ENCODE measurements at regions not wholly inside any gene's neighbourhood (a gene's known extent, or its start where the extent isn't known, plus 50 kb on each side); places are given as distances from the start of the nearest gene placed in this dataset.
"Not testable (repeated sequence)": the region's sequence is repeated elsewhere in the genome, so short reads cannot be mapped to it uniquely, and the experiment has no call there.

DNA sequence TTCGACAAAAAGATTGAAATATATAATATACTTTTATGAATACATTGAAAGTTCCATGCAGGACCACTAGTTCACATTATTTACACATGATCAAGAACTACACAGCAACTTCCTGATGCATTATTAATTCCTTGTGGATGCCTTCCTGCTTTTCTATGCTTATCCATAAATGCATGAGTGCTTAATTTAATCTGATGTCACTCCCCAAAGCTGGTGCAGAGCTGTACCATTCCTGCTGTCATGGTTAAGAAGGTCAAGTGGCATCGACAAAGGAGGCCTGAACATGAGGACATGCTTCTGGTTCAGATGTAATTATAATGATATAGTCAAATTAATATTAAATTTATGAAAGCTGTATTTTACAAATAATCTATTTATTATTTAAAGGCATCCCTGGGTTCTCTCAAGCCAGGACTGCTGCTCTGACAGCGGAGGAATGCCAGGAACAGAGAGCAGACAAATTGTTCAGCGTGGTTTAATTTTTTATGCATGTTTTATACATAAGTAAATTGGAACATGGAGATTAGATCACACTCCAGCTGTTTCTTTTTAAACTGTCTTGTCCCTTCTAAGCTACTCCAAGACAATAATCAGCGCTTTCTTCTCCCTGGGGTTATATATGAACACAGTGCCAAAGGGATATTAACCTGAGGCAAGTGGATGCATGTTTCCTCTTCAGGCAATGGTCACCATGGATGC, 307.3 kb upstream of the CNTNAP5 start:
- no peak for DNase-seq

DNA sequence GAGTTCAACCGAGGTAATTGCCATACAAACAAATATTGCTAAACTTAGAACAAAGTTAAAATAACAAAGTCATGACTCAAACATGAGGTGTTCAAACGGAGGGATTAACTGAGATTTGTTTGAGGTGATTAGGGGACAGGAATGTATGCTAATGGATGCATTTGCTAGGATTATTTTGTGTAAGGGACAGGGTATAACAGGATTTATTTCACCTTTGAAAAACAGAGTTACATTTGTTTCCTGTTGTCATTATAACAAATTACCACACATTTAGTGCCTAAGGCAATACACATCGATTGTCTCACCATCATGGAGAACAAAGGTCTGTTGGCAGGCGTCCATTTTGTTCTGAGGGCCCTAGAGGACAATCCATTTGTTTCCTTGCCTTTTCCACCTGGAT, 304.3 kb upstream of the CNTNAP5 start:
- DNase-seq, result no peak

DNA sequence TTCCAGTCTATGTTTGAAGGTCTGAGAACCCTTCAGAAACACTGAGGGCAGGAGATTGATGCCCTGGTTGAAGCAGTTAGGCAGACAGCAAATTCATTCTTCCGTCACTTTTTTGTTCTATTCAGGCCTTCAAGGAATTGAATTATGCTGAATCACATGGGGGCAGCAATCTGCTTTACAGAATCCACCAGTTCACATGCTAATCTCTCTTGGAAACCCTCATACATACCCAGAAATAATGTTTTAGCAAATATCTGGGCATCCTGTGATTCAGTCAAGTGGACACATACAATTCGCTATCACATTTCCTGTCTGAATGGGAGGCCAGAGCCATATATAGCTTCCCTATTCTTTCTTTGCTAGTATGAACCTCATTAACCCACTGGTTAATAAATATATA, 301.4 kb upstream of the CNTNAP5 start:
- no peak for DNase-seq

DNA sequence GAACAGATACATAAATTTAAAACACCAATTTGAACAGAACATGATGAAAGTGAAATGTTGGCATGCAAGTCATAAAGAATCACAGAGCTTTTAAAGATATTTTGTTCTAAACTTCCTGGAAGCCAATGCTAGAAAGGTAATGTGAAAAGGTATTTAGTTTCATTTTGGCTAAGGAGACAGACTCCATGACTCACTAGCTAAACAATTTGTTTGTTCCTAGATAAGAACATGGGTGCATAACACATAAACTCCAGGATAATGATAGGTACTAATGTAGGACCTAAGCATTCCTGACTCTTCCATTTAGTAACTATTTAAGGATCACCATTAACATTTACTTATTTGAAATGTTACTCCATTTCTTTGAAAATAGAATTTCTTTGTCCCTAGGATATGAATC, 292.5 kb upstream of the CNTNAP5 start:
- no peak for DNase-seq

DNA sequence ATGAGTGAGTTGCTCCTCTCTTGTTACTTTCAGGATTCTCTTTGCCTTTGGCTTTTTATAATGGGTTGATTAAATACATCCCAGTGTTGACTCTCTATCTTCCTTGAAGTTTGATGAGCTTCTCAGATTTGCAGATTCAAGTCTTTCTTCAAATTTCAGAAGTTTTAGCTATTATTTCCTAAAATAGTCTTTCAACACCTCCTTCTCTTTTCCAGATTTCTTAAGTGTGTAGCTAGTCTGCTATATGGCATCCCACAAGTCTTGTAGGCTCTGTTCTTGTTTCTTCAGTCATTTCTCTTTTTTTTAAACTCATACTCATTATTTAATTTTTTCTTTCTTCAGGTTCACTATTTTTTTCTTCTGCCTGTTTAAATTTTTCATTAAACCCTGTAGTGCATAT, 287.7 kb upstream of the CNTNAP5 start:
- DNase-seq, result no peak

DNA sequence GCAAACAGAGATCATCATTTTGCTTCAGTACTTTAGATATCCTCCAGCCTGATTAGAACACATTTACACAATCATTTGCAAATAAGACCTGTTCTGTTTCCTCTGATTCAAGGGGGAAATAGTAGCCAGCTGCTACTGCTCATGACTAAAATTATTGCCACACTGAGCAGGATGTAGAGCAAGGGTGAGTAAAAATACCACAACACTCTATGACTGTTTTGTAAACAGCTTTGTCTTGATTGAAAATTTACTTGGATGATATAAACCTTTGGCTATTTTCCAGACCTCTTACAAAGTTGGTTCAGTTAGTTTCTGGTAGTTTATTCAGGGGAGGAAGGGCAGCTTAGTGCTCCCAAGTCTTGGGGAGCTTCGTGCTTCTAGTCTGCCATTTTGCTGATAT, 286.4 kb upstream of the CNTNAP5 start:
- DNase-seq, result no peak

DNA sequence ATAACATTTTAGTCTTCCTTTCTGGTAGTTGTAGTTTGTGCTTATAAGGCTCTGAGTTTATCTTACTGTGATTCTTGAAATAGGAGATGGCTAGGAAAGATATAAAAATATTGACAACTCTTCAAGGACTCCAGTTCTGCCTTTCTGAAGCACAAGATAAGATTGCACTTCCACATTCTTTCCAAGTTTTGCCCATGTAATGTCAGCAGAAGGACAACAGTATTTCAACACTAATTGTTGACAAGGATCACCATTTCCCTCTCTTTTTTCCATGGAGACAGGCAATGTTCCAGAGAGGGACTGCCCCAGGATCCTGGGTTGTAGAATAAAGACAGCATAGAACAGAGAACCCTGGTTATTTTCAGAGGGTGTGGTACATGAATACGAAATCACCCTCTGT, 279.1 kb upstream of the CNTNAP5 start:
- DNase-seq, result no peak

DNA sequence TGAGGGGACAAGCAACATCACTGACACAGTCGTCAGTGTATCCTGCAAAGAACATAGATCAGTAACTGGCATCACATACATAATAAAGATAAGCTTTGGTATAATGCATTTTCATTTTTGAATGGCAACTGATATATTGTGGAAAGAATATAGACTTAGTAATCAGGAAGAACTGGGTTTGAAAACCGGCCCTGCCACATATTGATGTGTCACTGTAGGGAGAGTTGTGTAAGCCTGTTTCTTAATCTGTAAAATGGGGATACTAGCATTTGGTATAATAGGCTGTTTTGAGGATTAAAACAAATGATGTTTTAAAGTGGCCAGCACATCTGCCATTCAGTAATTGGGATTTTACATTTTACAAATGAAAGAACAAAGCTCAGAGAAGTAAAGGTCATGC, 277.8 kb upstream of the CNTNAP5 start:
- DNase-seq, result no peak

DNA sequence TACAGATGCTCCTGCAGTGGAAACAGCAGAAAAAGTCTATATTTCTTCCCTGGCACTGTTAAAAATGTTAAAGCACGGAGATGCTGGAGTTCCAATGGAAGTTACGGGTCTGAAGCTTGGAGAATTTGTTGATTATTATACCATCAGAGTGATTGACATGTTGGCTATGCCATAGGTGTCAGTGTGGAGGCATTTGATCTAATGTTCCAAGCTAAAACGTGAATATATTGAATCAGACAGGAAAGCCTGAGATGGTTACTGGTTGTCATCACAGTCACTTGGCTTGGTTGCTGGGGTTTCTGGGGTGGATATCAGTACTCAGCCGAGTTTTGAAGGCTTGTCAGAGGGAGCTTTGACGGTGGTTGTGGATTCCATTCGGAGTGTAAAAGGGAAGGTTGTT, 262.9 kb upstream of the CNTNAP5 start:
- DNase-seq, result no peak

DNA sequence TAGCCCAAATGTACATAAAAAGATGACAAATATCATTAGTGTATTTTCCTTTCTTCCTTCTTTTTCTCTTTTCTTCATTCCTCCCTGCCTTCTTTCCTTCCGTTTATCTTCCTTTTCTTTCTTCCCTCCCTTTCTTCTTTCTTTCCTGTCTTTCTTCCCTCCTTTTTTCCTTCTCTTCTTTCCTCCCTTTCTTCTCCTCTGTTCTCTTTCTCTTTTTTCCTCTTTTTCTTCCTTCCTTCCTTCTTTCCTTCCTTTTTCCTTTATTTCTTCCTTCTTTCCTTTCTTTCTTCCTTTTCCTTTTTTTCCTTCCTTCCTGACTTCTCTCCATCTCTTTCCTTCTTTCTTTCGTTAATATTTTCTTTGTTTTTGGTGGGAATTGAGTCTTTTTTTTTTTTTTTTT, 256.9 kb upstream of the CNTNAP5 start:
- DNase-seq, result no peak

DNA sequence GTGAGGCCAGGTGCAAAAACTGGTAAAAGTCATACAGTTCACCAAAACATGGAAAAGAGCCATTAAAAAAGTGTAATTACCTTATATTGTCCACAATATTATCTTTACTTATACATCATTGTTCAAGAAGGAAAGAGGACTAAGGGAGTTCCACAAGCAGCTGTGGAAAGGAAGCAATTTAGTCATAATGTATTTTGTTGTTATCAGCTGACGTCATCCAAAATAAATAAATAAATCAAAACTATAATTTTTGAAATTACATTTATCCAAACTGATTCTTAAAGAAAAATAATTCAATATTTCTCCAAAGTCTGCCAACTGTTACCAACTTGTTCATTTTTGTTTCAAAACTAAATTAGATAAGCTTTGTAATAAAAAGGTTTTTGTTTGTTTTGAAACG, 256.1 kb upstream of the CNTNAP5 start:
- no peak for DNase-seq

DNA sequence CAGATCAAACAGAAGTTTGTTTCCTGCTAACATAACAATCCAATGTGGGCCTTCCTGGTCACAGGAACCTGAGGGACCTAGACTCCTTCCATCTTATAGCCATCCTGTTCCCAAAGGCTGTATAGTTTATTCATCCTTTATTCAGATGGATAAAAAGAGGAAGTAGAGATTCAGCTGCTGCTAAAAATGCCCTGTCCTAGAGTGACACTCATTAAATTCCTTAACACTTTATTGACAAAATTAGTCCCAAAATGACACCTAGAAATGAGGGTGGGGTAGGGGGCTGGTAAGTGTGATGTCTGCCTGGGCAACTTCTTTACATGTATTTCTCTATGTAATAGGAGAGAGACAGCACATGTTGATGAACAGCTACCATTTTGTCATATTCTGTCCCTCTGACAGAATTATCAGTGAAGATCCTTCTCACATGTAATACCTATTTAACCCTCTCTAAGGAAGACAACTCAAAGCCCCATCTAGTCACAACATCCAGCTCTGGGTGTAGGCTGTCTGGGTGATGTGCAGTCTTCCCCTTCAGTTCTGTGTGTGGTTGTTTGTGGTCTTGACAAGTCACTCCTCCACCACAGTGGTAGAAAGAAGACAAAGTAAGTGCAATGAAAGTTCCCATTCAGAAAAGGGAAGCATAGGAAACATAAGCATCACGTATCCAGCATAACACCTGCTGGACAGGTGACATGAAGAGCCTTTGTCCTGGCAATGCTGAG, 253.9 kb upstream of the CNTNAP5 start:
- no peak for DNase-seq

DNA sequence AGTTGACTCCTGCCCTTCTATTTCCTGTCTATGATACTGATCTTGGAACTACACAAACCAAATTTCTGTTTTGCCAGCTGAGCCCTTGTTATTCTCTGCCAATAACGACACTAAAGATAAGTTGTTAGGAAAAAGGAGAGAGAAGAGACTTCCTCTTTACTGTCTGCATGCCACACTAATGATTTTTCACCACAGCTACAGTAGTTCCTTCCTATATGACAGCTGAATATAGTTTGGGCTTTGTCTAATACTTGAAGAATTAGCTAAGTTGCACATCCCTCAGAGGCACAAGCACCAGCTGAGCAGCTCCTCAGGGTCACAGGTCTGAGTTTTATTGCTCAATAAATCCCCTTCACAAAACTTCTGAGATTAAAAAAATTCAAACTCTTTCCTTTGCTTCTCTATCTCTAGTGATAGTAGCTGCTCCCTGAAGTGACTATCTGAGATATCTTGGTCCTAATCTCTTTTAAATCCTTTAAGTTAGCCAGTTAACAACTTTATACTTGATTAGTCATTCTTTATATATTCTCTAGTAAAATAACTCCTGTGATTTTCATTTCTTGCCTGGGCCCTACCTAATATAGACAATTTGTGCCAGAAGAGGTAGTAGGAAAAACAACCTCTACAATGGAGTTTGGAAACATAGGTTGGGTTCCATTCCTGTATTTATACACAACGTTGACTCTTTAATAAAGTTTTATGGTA, 253.0 kb upstream of the CNTNAP5 start:
- no peak for DNase-seq

DNA sequence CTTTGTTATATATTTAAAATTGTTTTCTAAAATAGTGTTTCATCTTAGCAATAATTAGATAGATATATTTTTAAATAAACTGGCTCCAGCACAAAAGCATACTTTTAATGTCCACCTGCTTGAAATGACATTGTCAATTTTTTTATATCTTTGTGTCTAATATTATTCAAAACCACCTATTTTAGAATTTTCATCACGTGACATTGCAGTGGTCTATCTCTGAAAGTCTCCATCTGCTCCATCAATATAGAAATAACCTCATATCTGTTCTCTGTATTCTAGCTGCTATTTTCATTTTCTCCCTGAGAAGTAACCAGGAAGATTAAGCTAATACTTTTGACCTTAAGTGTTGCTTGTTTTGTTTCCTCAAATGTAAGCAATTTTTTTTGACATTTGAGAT, 248.0 kb upstream of the CNTNAP5 start:
- no peak for DNase-seq

DNA sequence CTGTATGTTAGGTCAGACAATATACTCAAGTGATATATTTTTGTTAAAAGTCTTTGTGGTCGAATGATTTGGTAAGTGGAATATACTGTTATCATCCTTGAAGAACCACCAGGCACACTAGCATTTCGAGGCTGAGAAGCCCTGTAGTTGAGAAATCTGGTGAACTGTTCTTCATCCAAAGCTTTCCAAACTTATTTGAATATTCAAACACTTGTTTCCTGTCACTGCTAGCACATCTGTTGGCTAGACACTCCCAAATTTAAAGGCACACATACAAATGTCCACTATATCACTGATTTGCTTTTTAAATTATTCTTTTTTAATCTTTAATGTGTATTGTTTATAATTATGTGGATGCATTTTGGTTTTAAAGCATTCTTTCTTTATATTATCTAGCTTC, 241.9 kb upstream of the CNTNAP5 start:
- no peak for DNase-seq

DNA sequence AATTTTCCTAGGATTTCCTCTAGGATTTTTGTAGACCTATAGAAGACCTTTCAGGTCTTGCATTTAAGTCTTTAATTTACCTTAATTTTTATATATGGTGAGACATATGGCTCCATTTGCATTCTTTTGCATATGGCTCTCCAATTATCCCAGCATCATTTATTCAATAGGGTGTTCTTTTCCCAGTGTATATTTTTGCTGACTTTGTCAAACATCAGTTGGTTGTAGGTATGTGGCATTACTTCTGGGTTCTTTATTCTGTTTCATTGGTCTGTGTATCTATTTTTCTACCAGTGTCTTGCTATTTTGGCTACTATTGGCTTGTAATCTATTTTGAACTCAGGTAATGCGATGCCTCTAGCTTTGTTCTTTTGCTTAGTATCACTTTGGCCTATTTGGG, 239.8 kb upstream of the CNTNAP5 start:
- DNase-seq, result no peak

DNA sequence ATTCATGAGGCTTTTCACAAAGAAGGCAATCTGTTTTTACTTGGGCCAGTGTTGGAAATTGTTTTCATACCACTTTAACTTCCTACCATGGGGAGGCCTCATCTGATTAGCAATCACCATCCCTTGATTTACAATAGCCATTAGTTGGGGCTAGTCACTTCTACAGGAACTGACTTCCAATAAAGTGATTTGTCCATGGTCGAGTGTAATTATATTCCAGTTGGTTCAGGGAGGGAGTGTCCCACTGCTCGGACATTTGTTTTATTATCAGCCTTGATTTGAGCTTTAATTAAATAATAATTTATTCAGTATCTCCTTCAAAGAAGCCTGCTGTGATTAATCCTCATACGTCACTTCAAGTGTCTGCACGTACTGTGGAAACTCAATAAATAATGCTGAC, 233.9 kb upstream of the CNTNAP5 start:
- no peak for DNase-seq

DNA sequence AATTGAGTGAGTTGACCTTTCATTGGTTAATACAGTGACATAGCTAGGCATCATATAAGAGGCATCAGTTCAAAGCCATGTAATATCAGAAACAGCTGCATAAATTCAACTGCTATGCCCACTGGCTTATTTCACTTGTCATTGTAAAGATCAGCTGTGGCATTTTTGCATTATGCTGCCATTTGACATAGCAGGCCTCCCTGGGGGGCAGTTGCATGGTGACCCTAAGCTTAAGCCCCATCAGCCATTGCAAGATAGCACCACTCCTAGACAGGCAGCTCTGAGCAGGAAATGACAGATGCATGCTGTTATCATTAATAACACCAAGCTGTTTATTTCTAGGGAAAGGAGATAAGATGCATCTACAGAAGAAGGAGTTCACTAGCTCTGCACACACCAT, 233.4 kb upstream of the CNTNAP5 start:
- no peak for DNase-seq

DNA sequence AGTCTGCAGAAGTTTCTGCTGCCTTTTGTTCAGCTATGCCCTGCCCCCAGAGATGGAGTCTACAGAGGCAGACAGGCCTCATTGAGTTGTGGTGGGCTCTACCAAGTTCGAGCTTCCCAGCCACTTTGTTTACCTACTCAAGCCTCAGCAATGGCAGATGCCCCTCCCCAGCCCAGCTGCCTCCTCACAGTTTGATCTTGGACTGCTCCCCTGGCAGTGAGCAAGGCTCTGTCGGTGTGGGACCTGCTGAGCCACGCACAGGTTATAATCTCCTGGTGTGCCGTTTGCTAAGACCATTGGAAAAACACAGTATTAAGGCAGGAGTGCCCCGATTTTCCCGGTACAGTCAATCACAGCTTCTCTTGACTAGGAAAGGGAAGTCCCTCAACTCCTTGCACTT, 221.0 kb upstream of the CNTNAP5 start:
- not testable (repeated sequence) for DNase-seq

DNA sequence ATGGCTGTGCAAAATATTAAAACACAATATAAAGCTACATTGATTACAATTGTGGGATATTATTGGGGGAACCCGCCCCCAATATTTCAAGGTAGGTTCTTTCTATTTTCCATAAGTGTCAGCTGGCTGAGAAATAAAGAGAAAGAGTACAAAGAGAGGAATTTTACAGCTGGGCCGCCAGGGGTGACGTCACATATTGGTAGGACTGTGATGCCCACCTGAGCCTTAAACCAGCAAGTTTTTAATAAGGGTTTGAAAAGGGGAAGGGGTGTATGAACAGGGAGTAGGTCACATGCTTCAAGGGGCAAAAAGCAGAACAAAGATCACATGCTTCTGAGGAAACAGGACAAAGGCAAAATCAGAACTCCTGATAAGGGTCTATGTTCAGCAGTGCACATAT, 219.3 kb upstream of the CNTNAP5 start:
- not testable (repeated sequence) for DNase-seq

DNA sequence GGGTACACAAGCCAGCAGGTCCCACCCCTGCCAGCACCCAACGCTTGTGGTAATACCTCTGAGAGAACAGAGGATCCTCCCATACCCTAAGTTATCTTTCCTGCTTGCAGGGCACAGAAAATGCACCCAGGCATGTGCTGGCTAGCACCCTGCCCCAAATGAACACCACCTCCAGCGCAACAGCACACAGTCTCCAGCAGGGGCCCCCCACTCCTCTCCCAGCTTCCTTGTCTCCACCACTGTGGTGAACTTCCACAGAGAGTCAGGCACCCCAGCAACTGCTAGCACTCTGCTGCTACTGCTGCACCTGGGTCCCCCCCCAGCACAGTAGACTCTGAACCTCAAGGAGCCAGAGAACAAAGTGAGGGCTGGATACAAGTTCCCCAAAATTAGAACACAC, 216.8 kb upstream of the CNTNAP5 start:
- DNase-seq, result no peak

DNA sequence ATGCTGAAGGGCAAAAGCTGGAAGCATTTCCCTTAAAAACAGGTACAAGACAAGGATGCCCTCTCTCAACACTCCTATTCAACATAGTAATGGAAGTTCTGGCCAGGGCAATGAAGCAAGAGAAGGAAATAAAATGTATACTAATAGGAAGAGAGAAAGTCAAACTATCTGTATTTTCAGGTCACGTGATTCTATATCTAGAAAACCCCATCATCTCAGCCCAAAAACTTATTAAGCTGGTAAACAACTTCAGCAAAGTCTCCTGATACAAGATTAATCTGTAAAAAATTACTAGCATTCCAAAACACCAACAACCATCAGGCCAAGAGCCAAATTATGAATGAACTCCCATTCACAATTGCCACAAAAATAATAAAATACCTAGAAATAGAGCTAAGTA, 213.2 kb upstream of the CNTNAP5 start:
- DNase-seq, result no peak

DNA sequence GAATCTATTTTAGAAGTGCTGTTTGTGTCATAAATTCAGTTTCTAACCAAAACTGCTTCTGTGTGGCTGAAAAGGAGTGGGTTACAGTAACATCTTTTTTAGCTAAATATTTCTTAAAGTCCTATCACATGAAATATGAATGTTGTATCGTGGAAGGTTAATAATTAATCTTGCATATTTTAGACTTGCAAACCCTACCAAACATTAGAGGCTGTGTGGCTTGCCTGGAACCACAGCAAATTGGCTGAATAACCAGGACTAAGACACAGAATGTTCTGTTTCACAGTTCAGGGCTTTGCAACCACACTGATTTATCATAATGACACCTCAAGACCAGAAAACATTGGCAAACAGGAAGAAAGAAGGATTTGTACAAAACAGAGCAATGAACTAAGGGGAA, 208.9 kb upstream of the CNTNAP5 start:
- DNase-seq, result no peak

DNA sequence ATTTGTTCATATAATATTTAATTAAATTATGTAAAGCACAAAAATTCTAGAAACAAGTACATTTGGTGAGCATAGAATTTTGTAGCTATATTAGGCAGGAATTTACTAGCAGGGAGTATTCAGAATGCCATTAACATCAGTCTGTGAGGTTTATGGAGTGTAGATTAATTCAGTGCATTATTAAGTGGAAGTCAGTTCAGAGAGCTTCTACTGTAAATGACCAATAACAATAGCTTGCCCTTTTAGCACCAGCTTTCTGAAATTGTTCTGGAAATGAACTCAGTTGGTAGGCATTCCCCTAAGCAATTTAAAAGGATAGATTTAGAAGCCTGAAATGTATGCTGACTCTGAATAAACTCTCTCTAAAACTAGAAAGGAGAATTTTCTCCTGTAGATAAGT, 208.2 kb upstream of the CNTNAP5 start:
- no peak for DNase-seq

Data from NCI-H526 (cell line).